Stomach (tissue), 8 donors: ENCODE measurements at regions not wholly inside any gene's neighbourhood (a gene's known extent, or its start where the extent isn't known, plus 50 kb on each side); places are given as distances from the start of the nearest gene placed in this dataset.

Experiments used
- DNase-seq, 2 donors: peaks; one replicate each; pipeline versions ENCODE4 v3.0.0 to v3.0.0-alpha.2; 2013 to 2019
- H3K27ac ChIP-seq, 5 donors: fragments of 200-600 bp in 4 of 5; sonication (generic) in 4 of 5; one replicate each; pipeline ENCODE4 v1.5.1; 2013 to 2019; ENCODE audit warnings: mild to moderate bottlenecking in 1 of 5, moderate library complexity in 1 of 5
- H3K27me3 ChIP-seq, 3 donors: fragments of 200-600 bp; sonication (generic); one replicate each; pipeline ENCODE4 v1.5.1; 2017 to 2019; ENCODE audit warnings: mixed run types in 1 of 3
- H3K36me3 ChIP-seq, 4 donors: fragments of 200-600 bp; sonication (generic); 1 replicate in 3 of 4; 2 replicates in 1 of 4; pipeline ENCODE4 v1.5.1; 2016 to 2019
- H3K4me1 ChIP-seq, 4 donors: fragments of 200-600 bp; sonication (generic); one replicate each; pipeline ENCODE4 v1.5.1; 2016 to 2019
- H3K4me3 ChIP-seq, 4 donors: fragments of 200-600 bp; sonication (generic) in 3 of 4; one replicate each; pipeline ENCODE4 v1.5.1; 2016 to 2019; ENCODE audit warnings: mild to moderate bottlenecking in 1 of 4
- H3K9me3 ChIP-seq, 4 donors: fragments of 200-600 bp; sonication (generic); one replicate each; pipeline ENCODE4 v1.5.1; 2016 to 2019
- EP300 ChIP-seq: sonication (generic); formaldehyde crosslinking; IDR thresholded peaks from one replicate; pipeline ENCODE4 v1.6.1; 2017; ENCODE audit warnings: antibody characterized with exemption
- POLR2A ChIP-seq, 4 donors: fragments of 450-650 bp; IDR thresholded peaks; one replicate each; pipeline ENCODE4 v1.6.1; 2016; ENCODE audit warnings: antibody characterized with exemption in 4 of 4, control low read depth in 2 of 4, mild to moderate bottlenecking in 1 of 4, moderate library complexity in 1 of 4
- POLR2AphosphoS5 ChIP-seq, 3 donors: sonication (generic); formaldehyde crosslinking; IDR thresholded peaks; one replicate each; pipeline ENCODE4 v1.6.1; 2016; ENCODE audit warnings: antibody characterized with exemption in 3 of 3
- WGBS, 5 donors: extraction: QIAGEN DNeasy Blood & Tissue Kit in 3 of 5; methylation state at CpG; one replicate each; pipeline versions ENCODE4 v1.1.5 to v1.1.7; 2013 to 2018; 5-methylcytosine and 5-hydroxymethylcytosine counted together
- intact Hi-C: fragments of 100-400 bp; cut with DNase I; formaldehyde crosslinking; loops from one replicate; pipeline ENCODE4 v1.15.1; 2023; ENCODE audit warnings: low total_unique reads
- TF ChIP-seq, protein P1 (sequence below), 7 experiments: fragments of 450-650 bp in 4 of 7; fragments of 200-600 bp in 3 of 7; sonication (generic) in 3 of 7; IDR thresholded peaks; one replicate each; pipeline ENCODE4 v1.5.1; 2016 to 2019; ENCODE audit warnings: antibody characterized with exemption in 7 of 7, control low read depth in 2 of 7, mild to moderate bottlenecking in 1 of 7
- donor health status: healthy with polysubstance abuse.
- donor health status: Bipolar disorder and iron deficiency.
- donor health status: healthy.

GRCh38 chr6:29884261-29884660, 56.6 kb downstream of the HLA-G start:
- no peak for TF ChIP-seq EP300
- TF ChIP-seq, protein P1, sequence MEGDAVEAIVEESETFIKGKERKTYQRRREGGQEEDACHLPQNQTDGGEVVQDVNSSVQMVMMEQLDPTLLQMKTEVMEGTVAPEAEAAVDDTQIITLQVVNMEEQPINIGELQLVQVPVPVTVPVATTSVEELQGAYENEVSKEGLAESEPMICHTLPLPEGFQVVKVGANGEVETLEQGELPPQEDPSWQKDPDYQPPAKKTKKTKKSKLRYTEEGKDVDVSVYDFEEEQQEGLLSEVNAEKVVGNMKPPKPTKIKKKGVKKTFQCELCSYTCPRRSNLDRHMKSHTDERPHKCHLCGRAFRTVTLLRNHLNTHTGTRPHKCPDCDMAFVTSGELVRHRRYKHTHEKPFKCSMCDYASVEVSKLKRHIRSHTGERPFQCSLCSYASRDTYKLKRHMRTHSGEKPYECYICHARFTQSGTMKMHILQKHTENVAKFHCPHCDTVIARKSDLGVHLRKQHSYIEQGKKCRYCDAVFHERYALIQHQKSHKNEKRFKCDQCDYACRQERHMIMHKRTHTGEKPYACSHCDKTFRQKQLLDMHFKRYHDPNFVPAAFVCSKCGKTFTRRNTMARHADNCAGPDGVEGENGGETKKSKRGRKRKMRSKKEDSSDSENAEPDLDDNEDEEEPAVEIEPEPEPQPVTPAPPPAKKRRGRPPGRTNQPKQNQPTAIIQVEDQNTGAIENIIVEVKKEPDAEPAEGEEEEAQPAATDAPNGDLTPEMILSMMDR (IDR thresholded peaks at IDR 0.05) = no peak
- TF ChIP-seq POLR2AphosphoS5 (IDR thresholded peaks at IDR 0.05) = no peak
- TF ChIP-seq POLR2A (IDR thresholded peaks at IDR 0.05) = no peak
- peaks cover 0 to 6% (median 0%) of the 10 kb centered on the region in 4 donors for H3K4me1 ChIP-seq
- intact Hi-C loops = no loop called here
- no peaks in the 10 kb centered on the region for H3K9me3 ChIP-seq
- no peak overlapping the region for H3K27ac ChIP-seq
- H3K36me3 ChIP-seq = no peaks in the 10 kb centered on the region
- no peak for DNase-seq
- 18 to 67% (median 32%) methylated on average over 4 of the region's 4 CpGs; no CpG with 5 or more reads in 1 of the 5 donors for WGBS, 5 donors
- no peaks in the 10 kb centered on the region for H3K27me3 ChIP-seq
- no peak overlapping the region for H3K4me3 ChIP-seq

DNA sequence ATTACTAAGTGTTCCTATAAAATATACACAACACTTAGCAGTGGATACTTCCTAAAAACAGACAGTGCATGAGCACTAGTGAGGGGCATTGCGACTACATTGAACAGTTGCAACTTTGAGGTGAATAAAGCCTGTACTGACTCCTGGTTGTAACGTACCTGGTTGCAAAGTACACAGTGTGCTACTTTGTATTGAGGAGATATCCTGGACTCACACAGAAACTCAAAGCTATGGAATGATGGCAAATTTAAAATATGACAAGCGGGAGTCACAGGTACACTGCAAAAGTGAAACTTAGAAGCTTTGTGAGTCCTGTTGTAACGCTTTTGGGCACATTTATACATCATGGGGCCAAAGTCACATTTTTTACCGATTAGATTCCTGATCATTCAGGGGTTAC, 55.6 kb upstream of the HLA-A start:
- TF ChIP-seq POLR2AphosphoS5 (IDR thresholded peaks at IDR 0.05) (no peak), EP300 (no peak), POLR2A (IDR thresholded peaks at IDR 0.05) (no peak)
- TF ChIP-seq, protein P1 (IDR thresholded peaks at IDR 0.05) = no peak
- Histone ChIP-seq H3K9me3 (no peaks in the 10 kb centered on the region), H3K4me3 (peak overlapping the region in 3 of 4 donors; percentile 47 to 66 (median 60)), H3K27me3 (no peaks in the 10 kb centered on the region), H3K36me3 (no peaks in the 10 kb centered on the region), H3K27ac (peak overlapping the region in 2 of 5 donors; percentile 90 to 98), H3K4me1 (peaks cover 0 to 6% (median 0%) of the 10 kb centered on the region in 4 donors)
- no peak for DNase-seq
- WGBS, 5 donors = 42 to 54% (median 51%) methylated on average over 5 of the region's 5 CpGs; no CpG with 5 or more reads in 1 of the 5 donors
- intact Hi-C loops = no loop called here

DNA sequence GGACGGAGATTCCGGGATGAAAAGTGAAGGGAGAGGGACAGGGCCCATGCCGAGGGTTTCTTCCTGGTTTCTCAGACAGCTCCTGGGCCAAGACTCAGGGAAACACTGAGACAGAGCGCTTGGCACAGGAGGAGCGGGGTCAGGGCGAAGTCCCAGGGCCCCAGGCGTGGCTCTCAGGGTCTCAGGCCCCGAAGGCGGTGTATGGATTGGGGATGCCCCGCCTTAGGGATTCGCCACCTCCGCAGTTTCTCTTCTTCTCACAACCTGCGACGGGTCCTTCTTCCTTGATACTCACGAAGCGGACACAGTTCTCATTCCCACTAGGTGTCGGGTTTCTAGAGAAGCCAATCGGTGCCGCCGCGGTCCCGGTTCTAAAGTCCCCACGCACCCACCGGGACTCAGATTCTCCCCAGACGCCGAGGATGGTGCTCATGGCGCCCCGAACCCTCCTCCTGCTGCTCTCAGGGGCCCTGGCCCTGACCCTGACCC, 55.0 kb upstream of the HLA-A start:
- H3K27me3 ChIP-seq = no peaks in the 10 kb centered on the region
- TF ChIP-seq POLR2A (IDR thresholded peaks at IDR 0.05) = no peak
- TF ChIP-seq, protein P1 (IDR thresholded peaks at IDR 0.05) = no peak
- no peak for TF ChIP-seq EP300
- no peak for TF ChIP-seq POLR2AphosphoS5 (IDR thresholded peaks at IDR 0.05)
- DNase-seq = peak; percentile 55 to 71
- 2 to 7% (median 4%) methylated on average over 25 to 28 of the region's 28 CpGs; no CpG with 5 or more reads in 1 of the 5 donors for WGBS, 5 donors
- intact Hi-C loops = no loop called here
- no peaks in the 10 kb centered on the region for H3K9me3 ChIP-seq
- H3K4me1 ChIP-seq = peaks cover 0 to 6% (median 0%) of the 10 kb centered on the region in 4 donors
- peak overlapping the region in 3 of 4 donors; percentile 47 to 66 (median 60) for H3K4me3 ChIP-seq
- H3K27ac ChIP-seq = peak overlapping the region in 4 of 5 donors; percentile 87 to 100 (median 94)
- no peaks in the 10 kb centered on the region for H3K36me3 ChIP-seq

- WGBS, 5 donors = 1 to 5% (median 4%) methylated on average over 61 to 98 of the region's 101 CpGs; no CpG with 5 or more reads in 1 of the 5 donors
- H3K36me3 ChIP-seq = no peaks in the 10 kb centered on the region
- intact Hi-C loops = no loop called here
- no peaks in the 10 kb centered on the region for H3K27me3 ChIP-seq
- H3K27ac ChIP-seq = peak overlapping the region in 4 of 5 donors; percentile 87 to 100 (median 94)
- peaks cover 0 to 6% (median 0%) of the 10 kb centered on the region in 4 donors for H3K4me1 ChIP-seq
- peak overlapping the region in 3 of 4 donors; percentile 47 to 66 (median 60) for H3K4me3 ChIP-seq
- TF ChIP-seq, protein P1 (IDR thresholded peaks at IDR 0.05) = no peak
- TF ChIP-seq POLR2AphosphoS5 (IDR thresholded peaks at IDR 0.05) (peak in 2 of 3 donors; percentile 12 to 57), EP300 (no peak)
- H3K9me3 ChIP-seq = no peaks in the 10 kb centered on the region
- DNase-seq = peak; percentile 91 to 92
These were observed 54.2 kb upstream of the HLA-A start for GRCh38 chr6:29887819-29888776.
